Naive B cell (primary cell): ENCODE measurements at regions not wholly inside any gene's neighbourhood (a gene's known extent, or its start where the extent isn't known, plus 50 kb on each side); places are given as distances from the start of the nearest gene placed in this dataset.

Experiments used
- ATAC-seq, 2 donors: fragments of 150-1000 bp; cut with Tn5 transposase; 2 replicates each; pipeline ENCODE4 v1.10.0; 2021; ENCODE audit warnings: low read depth in 2 of 2, mild to moderate bottlenecking in 2 of 2, moderate library complexity in 2 of 2
- DNase-seq: peaks from one replicate; pipeline ENCODE4 v3.0.0; 2022
- H3K27ac Mint-ChIP-seq, 6 donors: one replicate each; pipeline ENCODE4 v1.8.0; 2020 to 2022; ENCODE audit warnings: mild to moderate bottlenecking in 6 of 6, mixed read lengths in 6 of 6, moderate library complexity in 5 of 6, inconsistent platforms in 2 of 6
- H3K27me3 Mint-ChIP-seq, 3 donors: one replicate each; pipeline ENCODE4 v1.8.0; 2021 to 2022; ENCODE audit warnings: mixed read lengths in 3 of 3, mild to moderate bottlenecking in 1 of 3
- H3K36me3 Mint-ChIP-seq, 2 donors: one replicate each; pipeline ENCODE4 v1.8.0; 2020 to 2022; ENCODE audit warnings: mixed read lengths in 2 of 2, inconsistent platforms in 1 of 2, mild to moderate bottlenecking in 1 of 2
- H3K4me1 Mint-ChIP-seq, 3 donors: one replicate each; pipeline ENCODE4 v1.8.0; 2020 to 2022; ENCODE audit warnings: mixed read lengths in 3 of 3, inconsistent platforms in 1 of 3, mild to moderate bottlenecking in 1 of 3, moderate library complexity in 1 of 3
- H3K4me3 Mint-ChIP-seq, 8 donors: one replicate each; pipeline ENCODE4 v1.8.0; 2020 to 2022; ENCODE audit warnings: mild to moderate bottlenecking in 8 of 8, mixed read lengths in 8 of 8, moderate library complexity in 8 of 8, inconsistent platforms in 2 of 8
- H3K9me3 Mint-ChIP-seq, 7 donors: one replicate each; pipeline ENCODE4 v1.8.0; 2020 to 2022; ENCODE audit warnings: mixed read lengths in 7 of 7, mild to moderate bottlenecking in 5 of 7, inconsistent platforms in 2 of 7, moderate library complexity in 1 of 7

DNA sequence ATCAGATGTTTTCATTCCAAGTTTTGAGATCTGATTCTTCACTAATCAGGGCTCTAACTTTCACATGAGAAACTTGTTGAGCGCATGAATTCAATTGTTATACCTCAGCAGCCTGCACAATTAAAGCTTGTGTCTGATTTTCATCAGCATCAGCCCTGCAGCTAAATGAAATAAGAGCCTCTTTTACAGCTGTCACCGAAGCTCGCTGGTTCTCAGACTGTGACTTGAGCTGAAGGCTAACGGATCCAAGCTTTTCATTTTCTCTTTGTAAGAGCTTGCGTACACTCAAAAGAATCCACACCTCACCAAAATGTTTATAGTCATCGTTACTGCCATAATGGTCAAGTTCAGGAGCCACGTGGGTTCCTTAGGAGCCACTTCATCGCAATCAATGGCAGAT lies 65.5 kb upstream of the BEGAIN start:
- Mint-ChIP-seq H3K36me3 (no peaks in the 10 kb centered on the region), H3K9me3 (no peaks in the 10 kb centered on the region), H3K4me1 (peaks cover 0 to 12% (median 4%) of the 10 kb centered on the region in 3 donors), H3K27ac (no peak overlapping the region), H3K27me3 (peaks cover 19 to 47% (median 39%) of the 10 kb centered on the region in 3 donors), H3K4me3 (no peak overlapping the region)
- ATAC-seq (no peak), DNase-seq (no peak)

DNA sequence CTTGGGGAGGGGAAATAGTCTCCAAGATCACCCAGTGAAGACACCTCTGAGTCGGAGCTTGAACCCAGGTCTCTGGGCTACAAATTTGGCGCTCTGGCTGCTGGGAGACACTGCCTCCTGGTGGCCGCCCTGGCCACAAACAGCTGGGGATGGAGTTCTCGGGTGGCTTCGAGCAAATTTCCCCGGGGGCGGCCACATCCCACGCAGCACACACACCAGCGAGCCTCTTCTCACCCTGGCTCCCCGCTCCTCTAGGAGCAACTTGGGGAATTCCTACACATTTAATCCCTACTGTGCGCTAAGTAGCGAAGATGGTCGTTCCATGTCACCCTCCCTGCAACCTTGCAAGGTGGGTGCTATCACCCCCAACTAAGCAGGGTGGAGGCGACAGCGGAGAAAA lies 66.2 kb upstream of the BEGAIN start:
- DNase-seq (no peak), ATAC-seq (no peak)
- Mint-ChIP-seq H3K4me3 (no peak overlapping the region), H3K4me1 (peaks cover 0 to 12% (median 4%) of the 10 kb centered on the region in 3 donors), H3K36me3 (no peaks in the 10 kb centered on the region), H3K9me3 (no peaks in the 10 kb centered on the region), H3K27ac (no peak overlapping the region), H3K27me3 (peaks cover 19 to 45% (median 39%) of the 10 kb centered on the region in 3 donors)

DNA sequence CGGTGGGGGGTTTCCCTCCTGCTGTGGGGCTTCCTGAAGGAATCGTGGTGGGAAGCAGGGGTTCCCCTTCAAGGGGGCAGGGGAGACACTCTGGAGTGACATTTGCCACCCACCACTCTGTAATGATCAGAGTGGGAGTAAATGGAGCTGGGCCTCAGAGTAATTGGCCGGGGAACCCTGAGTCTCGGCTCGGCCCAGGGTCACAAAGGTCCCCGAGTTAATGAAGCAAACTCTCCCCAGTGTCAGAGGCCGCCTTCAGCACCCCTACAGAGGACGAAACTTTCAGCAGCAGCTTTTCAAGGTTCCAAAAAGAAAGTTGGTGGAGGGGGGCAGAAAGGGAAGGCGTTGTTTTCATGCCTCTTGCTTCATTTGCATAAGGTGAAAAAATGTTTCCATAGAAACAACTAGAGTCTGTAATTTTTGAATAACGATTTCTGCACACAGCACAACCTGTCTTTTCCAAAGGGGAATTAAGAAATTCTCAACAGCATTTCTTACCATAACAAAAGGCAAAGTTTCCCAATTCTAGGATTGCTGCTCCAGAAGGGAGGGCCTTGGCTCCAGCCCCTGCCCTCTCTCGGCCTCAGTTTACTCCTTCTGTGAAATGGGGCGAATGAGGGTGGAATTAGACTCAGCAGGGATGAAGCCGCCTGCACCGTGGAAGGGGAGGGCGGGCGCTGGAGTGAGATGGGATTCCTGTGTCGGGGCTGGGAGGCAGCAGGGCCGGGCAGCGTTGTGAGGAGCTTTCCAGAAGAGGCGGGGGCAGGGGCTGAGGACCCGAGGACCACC lies 67.0 kb upstream of the BEGAIN start:
- Mint-ChIP-seq H3K4me3 (peak overlapping the region in 3 of 8 donors; percentile 20 to 60 (median 42)), H3K4me1 (peaks cover 0 to 12% (median 4%) of the 10 kb centered on the region in 3 donors), H3K9me3 (no peaks in the 10 kb centered on the region), H3K27ac (peak overlapping the region in 3 of 6 donors; percentile 49 to 71 (median 70)), H3K36me3 (no peaks in the 10 kb centered on the region), H3K27me3 (peaks cover 16 to 39% (median 35%) of the 10 kb centered on the region in 3 donors)
- ATAC-seq, result peak in 1 of 2 donors; percentile 20
- no peak for DNase-seq

DNA sequence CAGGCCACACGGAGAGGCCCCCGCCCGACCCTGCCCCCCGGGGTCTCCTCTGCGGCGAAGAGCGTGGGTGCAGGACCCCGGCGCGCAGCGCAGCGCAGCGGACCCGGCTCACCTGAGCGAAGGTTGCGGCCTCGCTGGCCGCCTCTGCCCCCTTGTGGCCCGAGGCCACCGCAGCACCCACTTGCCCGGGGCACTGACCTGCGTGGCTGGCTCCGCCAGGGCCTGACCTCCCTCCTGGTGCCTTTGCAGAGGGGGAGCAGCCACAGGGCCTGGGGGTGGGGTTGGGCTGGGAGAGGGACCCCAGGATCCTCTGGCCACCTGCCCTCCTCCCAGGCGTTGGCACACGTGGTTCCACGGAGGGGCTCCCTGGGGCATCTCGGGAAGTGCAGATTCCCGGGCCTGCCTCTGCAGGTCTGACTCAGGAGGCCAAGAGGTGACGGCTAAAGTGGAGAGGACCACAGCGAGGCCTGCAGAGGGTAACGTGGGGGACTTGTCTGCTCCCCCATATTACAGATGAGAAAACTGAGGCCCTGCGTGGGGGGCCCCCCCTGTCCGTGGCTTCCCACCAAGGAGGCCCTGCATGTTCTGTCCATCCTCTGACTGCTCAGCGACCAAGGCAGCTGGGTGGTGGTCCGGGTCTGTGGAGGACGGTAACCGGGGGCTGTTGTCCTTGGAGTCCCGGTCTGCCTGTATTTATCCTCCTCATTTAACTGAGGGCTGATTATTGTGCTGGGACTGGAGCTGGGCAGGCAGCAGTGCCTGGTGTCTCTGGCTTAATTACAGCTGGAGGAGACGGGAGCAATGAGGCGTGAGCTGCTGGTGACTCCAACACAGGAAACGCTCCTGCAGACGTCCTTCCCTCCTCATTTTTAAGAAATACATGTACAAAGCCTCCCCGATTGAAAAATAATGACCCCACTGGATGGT lies 67.9 kb upstream of the BEGAIN start:
- peaks cover 0 to 12% (median 4%) of the 10 kb centered on the region in 3 donors for H3K4me1 Mint-ChIP-seq
- H3K27me3 Mint-ChIP-seq, result peaks cover 14 to 39% (median 31%) of the 10 kb centered on the region in 3 donors
- peak; percentile 11 for DNase-seq
- H3K27ac Mint-ChIP-seq, result no peak overlapping the region
- peak overlapping the region in 1 of 8 donors; percentile 60 for H3K4me3 Mint-ChIP-seq
- peak; percentile 57 to 69 for ATAC-seq
- H3K9me3 Mint-ChIP-seq, result no peaks in the 10 kb centered on the region
- H3K36me3 Mint-ChIP-seq, result no peaks in the 10 kb centered on the region

DNA sequence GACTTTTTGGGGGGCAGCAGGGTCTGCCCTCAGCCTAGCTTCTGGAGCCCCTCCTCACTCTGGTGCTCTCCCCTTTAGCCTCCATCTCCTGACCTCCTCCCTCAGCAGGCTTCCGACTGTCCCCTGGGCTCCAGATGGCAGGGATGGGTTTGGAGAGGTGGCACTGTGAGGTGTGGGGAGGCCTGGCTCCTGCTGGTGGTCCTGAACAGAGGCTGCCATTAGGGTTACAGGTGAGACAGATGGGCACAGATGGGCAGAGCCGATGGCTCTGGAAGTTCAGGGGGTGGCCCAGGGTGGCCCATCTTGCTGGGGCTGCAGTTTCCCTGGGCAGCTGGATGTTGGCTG lies 68.5 kb upstream of the BEGAIN start:
- Mint-ChIP-seq H3K9me3 (no peaks in the 10 kb centered on the region), H3K4me1 (peaks cover 0 to 12% (median 4%) of the 10 kb centered on the region in 3 donors), H3K27ac (no peak overlapping the region), H3K27me3 (peaks cover 14 to 39% (median 31%) of the 10 kb centered on the region in 3 donors), H3K4me3 (no peak overlapping the region), H3K36me3 (no peaks in the 10 kb centered on the region)
- ATAC-seq (no peak), DNase-seq (no peak)

DNA sequence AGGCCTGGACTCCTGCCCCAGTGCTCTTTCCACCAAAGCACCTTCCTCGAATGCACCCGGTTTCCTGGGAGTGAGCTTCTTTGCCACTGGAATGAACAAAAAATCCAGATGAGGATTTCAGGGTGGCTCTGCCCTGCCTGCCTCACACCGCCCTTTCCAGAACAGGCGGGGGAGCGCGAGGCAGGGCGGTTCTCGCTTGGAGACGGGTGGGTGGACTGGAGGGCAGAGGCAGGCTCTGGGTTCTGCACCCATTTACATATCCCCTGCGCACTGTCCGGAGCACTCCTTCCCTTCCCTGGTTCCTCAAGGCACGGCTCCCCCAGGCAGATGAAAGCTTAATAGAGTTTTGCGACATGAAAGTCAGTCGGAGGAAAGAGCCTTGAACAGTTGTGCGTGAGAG lies 69.7 kb upstream of the DLK1 start:
- H3K36me3 Mint-ChIP-seq, result no peaks in the 10 kb centered on the region
- peaks cover 0 to 12% (median 4%) of the 10 kb centered on the region in 3 donors for H3K4me1 Mint-ChIP-seq
- DNase-seq (no peak), ATAC-seq (no peak)
- no peak overlapping the region for H3K27ac Mint-ChIP-seq
- H3K4me3 Mint-ChIP-seq, result no peak overlapping the region
- H3K27me3 Mint-ChIP-seq, result peaks cover 14 to 39% (median 22%) of the 10 kb centered on the region in 3 donors
- H3K9me3 Mint-ChIP-seq, result no peaks in the 10 kb centered on the region

DNA sequence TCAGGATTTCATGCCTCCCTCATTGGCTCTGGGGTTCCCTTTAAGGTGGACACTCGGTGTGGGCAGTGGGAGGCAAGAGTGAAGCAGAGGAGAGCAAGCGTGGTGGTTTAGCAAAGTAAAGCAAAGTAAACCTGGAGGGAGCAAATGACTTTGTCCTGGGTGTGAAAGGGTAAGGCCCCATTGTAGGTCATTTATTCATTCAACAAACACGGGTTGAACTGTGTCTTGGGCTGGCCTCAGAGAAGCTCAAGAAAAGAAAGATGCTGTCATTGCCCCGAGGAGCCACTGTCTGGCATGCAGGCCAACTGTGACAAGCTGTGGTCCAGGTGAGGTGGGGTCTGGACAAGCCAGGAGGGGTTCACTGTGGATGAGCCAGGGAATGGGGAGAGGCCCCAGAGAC lies 68.9 kb upstream of the DLK1 start:
- ATAC-seq, result no peak
- peaks cover 0 to under 1% (median 0%) of the 10 kb centered on the region in 7 donors for H3K9me3 Mint-ChIP-seq
- DNase-seq, result no peak
- no peaks in the 10 kb centered on the region for H3K36me3 Mint-ChIP-seq
- H3K27me3 Mint-ChIP-seq, result peaks cover 14 to 39% (median 22%) of the 10 kb centered on the region in 3 donors
- no peak overlapping the region for H3K27ac Mint-ChIP-seq
- H3K4me3 Mint-ChIP-seq, result no peak overlapping the region
- H3K4me1 Mint-ChIP-seq, result peaks cover 2 to 13% (median 5%) of the 10 kb centered on the region in 3 donors

DNA sequence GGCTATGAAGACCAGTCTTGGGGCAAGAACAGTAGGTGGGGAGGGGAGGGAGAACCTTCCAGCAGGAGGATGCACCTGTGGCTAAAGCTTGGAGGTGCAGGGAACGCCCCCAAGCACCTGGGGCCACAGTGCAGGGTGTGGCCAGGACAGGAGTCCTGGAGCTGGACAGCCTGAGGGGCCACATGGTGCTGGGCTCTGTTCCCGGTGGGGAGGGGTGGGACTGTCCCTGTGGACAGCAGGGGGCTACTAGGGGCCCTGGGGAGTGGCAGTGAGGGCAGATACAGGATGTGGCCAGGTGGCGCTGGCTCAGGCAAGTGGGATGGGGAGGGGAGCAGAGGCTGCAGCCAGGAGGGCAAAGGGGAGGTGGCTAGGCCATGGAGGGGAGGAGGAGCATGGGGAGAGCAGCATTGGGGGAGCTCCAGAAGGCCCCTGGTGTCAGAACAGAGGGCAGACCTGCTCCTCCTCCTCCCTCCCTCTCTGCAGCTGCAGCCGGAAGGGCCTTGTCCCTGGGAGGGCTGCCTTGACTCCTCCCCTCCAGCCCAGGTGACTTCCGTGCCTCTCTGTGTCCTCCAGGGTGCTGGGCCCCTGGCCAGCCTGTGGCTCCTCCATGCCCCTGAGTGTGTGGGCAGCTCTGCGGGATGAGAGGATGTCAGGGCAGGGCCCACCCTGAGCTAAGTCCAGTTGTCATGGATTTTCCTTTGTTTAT lies 68.4 kb upstream of the DLK1 start:
- H3K27ac Mint-ChIP-seq, result no peak overlapping the region

DNA sequence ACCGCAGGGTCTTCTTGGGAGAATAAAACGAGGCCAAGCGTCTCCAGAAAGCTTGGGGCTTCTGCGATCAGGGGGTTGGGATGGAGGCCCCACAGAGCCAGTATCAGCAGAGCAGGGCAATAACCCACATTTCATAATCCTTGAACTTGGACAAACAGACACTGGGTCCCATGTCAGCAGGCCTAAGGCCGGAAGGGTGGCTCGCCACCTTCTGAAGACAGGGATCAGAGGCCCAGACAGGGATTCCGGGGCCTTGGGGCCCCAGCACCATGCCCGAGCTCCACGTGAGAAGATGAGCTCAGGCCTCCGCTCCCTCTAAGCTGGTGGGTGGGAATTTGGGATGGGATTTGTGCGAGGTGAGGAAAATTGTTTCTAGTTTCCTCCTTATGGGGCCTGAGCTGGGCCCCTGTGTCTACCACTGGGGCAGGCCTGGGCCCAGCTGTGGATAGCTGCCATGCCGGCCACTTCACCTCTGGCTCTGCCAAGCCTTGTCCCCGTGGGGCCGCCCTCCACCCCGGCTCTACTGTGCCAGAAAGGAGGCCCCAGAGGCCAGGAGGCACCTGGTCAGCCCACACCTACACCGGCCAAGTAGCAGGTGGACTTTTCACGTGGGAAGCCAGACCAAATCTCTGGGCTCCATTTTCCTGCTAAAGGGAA lies 67.2 kb upstream of the DLK1 start:
- DNase-seq, result no peak
- Mint-ChIP-seq H3K27ac (no peak overlapping the region), H3K27me3 (peaks cover 6 to 29% (median 20%) of the 10 kb centered on the region in 3 donors), H3K36me3 (no peaks in the 10 kb centered on the region), H3K9me3 (peaks cover 0 to 3% (median 0%) of the 10 kb centered on the region in 7 donors), H3K4me3 (no peak overlapping the region), H3K4me1 (peaks cover 4 to 7% (median 6%) of the 10 kb centered on the region in 3 donors)
- ATAC-seq, result no peak

More for the DNA sequence above, 68.4 kb upstream of the DLK1 start:
- no peak for DNase-seq
- Mint-ChIP-seq H3K9me3 (peaks cover 0 to 3% (median 0%) of the 10 kb centered on the region in 7 donors), H3K27me3 (peaks cover 14 to 36% (median 21%) of the 10 kb centered on the region in 3 donors), H3K4me3 (no peak overlapping the region), H3K4me1 (peaks cover 6 to 18% (median 8%) of the 10 kb centered on the region in 3 donors), H3K36me3 (no peaks in the 10 kb centered on the region)
- no peak for ATAC-seq

DNA sequence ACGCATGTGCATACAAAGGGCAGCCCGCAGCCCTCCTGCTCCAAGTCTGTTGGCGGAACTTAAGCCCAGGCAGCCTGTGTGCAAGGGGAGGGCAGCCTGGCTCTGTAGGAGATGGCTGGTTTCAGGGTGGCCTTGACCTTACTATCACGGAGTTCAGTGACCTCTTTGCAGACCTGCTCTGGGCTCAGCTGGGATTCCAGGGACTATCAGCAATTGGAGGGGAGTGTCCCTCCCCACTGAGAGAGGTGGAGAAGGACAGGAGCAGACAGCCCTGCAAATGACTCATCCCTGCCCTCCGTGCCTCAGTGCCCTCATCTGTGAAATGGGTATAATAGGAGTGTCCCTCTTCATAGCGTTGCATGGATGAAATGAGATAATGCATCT lies 66.2 kb upstream of the DLK1 start:
- no peaks in the 10 kb centered on the region for H3K36me3 Mint-ChIP-seq
- H3K27ac Mint-ChIP-seq, result peak overlapping the region in 1 of 6 donors; percentile 42
- ATAC-seq (no peak), DNase-seq (no peak)
- no peak overlapping the region for H3K4me3 Mint-ChIP-seq
- H3K27me3 Mint-ChIP-seq, result peaks cover 12 to 32% (median 27%) of the 10 kb centered on the region in 3 donors
- H3K4me1 Mint-ChIP-seq, result peaks cover 4 to 6% (median 6%) of the 10 kb centered on the region in 3 donors
- peaks cover 0 to 3% (median 0%) of the 10 kb centered on the region in 7 donors for H3K9me3 Mint-ChIP-seq

DNA sequence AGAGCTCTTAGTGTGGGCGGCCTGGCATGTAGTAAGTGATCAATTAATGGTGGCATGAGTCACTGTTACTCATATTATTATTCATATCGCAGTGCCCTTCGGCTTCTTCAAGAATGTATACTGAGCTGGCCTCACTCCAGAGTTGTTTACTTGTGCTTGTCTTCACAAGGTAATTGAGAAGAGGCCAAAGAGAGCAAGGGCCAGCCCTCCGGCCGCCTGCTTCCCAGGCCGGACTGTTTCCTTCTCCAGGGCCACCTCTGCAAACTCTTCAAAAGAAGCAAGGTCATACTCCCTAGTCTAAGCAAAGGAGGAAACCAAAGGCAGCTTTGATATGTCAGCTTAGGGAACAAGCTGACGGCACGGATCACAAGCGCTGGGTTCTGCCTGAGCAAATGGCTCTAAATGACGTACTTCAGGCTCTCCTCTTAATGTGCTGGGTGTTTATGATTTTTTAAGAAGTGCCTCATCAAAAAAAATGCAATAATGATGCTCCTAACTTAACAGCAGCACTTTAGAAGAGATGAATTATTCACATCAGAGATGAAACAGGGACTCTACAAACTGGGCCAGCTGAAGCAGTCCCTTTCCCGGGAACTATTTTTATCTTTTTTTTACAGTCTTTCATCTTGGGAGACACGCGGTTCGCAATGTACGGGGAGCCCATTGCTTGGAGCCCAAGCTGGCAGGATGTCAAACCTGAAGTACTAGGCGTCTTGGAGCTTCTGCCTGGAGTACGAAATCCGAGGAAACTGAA lies 65.6 kb upstream of the DLK1 start:
- no peak for ATAC-seq
- DNase-seq, result no peak
- Mint-ChIP-seq H3K36me3 (no peaks in the 10 kb centered on the region), H3K27me3 (peaks cover 9 to 28% (median 26%) of the 10 kb centered on the region in 3 donors), H3K27ac (peak overlapping the region in 1 of 6 donors; percentile 76), H3K4me3 (no peak overlapping the region), H3K4me1 (peaks cover 4 to 6% (median 6%) of the 10 kb centered on the region in 3 donors), H3K9me3 (peaks cover 0 to 3% (median 0%) of the 10 kb centered on the region in 7 donors)
